Epidermal melanocyte (primary cell): ENCODE measurements at regions not wholly inside any gene's neighbourhood (a gene's known extent, or its start where the extent isn't known, plus 50 kb on each side); places are given as distances from the start of the nearest gene placed in this dataset.
A peak's percentile ranks its signal among the peaks of the same experiment; 100 is the strongest.

Source experiments
- DNase-seq: peaks from one replicate; pipeline ENCODE4 v3.0.0; 2011; ENCODE audit warnings: low spot score; ENCODE audit not compliant: insufficient read length

DNA sequence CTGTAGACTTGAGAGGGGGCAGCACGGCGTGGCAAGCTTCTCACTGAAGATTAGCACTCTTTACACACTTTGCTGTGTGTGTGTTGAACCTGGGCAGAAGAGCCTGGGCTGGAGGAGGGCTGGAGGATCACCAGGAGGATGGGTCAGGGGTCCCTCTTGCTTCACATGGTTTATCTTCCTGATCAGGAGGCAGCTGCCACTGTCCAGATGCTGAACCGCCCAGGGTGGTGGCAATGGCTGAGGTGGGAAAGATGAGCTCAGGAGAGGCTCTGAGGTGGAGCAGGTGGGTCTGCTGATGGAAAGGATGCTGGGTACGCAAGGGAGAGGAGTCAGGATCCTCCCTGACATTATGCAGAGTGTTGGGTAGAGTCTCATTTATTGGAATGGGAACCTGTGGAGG, 191.5 kb downstream of the RAMP3 start:
- DNase-seq = no peak

DNA sequence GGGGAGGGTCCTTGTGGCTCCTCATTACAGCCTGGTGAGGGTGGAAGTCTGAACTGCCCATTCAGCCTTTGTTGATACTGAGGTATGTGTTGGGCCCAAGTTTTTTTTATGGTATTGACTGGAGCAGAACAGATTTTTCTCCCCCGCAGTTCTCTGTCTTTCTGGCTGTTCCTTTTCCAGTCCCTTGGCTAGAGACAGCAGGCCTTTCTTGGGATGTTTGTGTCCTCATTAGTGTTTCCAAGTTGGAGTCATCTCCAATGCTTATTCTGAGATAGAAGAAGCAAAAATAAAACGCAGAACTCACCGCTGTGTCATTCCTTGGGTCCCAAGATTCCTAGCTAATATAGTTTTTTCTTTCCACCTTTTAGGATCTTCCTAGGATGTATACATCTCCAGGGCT, 193.3 kb downstream of the RAMP3 start:
- no peak for DNase-seq

DNA sequence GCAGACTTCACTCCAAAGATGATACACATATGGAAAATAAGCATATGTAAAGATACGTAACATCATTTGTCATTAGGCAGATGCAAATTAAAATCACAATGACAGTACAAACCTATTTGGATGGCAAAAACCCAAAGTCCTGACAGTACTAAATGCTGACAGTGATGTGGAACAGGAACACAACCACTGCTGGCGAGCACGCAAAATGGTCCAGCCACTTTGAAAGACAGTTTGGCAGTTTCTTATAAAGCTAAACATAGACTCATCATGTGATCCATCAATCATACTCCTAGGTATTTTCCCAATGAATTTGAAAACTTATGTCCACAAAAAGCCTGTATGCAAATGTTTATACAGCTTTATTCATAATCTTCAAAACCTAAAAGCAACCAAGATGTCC, 200.7 kb downstream of the RAMP3 start:
- DNase-seq = no peak

DNA sequence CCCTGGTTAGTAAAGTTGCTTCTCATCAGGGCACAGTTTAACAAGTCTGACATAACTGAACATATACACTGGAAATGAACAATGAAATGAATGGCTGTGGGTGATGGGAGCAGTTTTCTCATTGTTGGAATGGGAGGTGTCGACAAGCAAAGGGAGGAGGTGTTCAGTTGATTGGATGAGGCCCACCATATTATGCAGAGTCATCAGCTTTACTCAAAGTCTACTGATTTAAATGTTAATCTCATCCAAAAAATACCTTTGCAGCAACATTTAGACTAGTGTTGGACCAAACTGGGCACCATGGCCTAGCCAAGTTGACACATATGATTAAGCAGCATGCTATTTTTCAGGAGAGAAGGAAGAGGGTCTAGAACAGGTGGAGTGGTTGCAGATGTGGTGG, 201.7 kb downstream of the RAMP3 start:
- DNase-seq = no peak

DNA sequence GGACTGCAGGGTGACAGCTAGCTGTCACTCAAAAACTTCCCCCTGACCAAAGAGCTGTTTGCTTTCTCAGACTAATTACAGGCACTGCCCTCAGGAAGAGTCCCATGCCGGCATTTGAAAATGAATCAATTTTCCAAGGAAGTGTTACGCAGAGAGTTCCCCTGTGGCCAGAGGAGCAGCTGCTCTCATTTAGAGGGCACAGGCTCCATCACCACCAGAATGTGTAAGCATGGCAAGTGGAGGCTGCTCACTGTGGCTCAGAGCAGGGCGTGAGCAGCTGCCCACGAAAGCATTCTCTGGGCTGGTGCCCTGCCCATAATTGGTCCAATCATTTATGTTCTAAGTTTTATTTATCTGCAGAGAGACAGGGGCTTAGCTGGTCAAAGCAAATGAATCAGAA, 202.2 kb downstream of the RAMP3 start:
- DNase-seq = no peak

DNA sequence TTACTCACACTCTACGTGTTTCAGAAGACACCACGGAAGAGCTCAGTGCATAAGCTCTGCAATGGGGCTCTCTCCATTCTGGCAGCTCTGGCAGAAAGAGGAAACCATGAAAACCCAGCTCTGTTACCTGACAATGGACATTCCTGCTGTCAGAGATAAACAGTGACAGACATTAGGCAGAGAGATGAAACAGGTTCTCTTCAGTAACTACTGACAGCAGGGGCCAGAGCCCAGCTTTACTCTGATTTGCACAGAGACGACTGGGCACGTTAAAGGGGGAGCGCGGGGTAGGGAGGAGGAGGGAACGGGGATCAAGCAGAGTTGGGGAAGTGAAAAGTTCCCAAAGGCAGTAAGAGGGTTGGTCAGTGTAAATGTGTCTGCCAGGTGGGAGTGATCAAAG, 206.1 kb downstream of the RAMP3 start:
- no peak for DNase-seq

DNA sequence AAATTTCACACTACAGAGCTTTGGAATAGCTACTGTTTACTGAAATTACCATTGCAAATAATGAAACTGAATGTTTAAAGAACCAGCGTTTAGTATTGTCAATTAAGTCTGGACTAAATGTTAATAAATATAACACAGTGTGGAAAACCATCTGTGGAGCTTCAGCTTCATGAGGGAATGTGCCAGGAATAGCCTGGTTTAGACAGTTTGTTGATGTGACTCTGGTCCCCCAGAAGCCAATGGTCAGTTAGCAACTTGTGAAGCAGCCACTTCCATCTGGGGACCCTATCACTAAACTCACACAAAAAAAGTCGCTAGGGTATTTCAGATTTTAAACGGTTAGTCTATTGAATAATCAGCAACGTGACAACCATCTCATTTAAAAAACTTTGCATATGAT, 207.8 kb downstream of the RAMP3 start:
- DNase-seq = no peak

DNA sequence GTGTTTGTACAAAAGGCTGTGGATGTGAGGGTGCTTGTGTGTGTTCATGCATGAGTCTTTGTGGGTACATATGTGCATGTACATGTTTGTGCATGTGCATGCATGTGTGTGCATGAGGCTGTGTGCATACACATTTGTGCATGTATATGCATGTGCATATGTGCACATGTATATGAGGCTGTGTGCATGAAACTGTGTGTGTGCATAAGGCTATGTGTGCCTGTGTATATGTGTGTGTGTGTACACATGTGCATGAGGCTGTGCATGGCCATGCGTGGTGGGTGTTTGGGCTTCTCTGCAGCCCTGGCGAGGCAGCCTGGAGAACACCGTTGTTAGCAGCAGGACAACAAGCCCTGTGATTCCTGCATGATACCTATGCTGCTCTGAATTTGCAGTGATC, 207.7 kb upstream of the ADCY1 start:
- no peak for DNase-seq

DNA sequence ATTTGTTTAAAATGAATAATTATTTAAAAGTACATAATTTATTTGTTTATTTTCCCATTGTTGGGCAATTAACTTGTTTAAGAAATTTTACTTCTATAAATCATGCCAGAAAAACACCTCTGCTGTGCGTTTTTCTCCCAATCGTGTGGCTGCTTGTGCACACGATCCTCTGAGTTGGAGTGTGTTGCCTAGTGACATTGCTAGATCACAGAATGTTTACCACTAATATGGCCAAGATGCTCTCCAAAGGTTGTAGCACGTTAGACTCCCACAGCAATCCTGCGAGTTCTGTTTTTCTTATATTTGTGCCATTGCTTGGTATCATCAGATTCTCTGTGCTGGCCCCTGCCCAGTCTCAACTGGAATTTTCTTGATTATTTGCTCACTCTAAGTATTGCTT, 207.1 kb upstream of the ADCY1 start:
- DNase-seq = no peak

DNA sequence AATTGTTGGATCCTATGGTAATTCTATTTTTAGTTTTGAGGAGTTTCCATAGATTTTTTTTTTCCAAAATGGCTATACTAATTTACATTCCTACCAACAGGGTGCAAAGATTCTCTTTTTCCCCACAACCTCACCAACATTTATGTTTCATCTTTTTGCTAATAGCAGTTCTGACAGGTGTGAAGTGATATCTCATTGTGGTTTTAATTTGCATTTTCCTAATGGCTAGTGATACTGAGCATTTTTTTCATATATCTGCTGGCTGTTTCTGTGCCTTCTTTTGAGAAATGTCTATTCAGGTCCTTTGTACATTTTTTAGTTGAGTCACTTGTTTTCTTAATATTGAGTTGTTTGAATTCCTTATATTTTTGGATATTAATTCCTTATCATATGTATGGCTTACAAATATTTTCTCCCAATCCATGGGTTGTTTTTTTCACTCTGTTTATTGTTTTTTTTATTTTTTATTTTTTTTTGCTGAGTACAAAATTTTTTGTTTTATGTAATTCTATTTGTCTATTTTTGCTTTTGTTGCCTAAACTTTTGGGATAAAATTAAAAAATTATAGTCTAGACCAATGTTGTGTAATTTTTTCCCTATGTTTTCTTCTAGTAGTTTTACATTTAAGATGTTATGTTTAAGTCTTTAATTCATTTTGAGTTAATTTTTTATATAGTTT, 205.9 kb upstream of the ADCY1 start:
- no peak for DNase-seq

DNA sequence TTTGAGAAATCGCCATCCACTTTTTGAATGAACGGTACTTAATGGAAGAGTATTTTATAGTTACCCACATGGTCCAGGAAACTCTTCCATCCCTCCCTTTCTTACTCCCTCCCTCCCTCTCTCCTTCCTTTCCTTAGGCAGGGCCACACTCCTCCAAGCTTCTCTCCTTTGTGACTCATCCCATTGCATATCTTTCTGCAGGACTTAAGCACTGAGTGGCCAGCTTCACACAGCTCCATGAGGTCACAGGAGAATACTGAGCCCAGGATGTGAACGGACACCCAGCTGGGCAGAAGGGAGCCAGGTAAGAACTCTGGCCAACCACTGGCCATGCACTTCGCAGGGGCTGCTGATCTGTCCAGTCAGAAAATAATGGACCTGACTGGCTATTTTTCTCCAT, 189.7 kb upstream of the ADCY1 start:
- no peak for DNase-seq

DNA sequence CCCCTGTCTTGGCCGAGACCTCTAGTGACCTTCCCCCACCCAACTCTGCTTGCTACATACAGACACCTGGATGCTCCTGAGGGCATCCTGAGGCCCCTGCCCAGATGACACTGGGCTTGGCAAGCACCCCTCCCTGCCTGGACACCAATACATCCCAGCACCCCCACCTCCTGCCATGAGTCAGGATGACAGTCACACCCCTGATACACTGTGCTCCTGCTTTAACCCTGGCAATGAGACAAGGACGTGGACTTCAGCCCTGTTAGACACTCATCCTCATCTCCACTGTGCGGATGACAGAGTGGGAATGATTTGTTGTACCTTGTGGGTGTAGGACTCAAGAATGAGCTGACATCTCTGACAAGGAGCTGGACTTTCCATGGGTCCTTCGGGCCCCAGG, 186.3 kb upstream of the ADCY1 start:
- no peak for DNase-seq

DNA sequence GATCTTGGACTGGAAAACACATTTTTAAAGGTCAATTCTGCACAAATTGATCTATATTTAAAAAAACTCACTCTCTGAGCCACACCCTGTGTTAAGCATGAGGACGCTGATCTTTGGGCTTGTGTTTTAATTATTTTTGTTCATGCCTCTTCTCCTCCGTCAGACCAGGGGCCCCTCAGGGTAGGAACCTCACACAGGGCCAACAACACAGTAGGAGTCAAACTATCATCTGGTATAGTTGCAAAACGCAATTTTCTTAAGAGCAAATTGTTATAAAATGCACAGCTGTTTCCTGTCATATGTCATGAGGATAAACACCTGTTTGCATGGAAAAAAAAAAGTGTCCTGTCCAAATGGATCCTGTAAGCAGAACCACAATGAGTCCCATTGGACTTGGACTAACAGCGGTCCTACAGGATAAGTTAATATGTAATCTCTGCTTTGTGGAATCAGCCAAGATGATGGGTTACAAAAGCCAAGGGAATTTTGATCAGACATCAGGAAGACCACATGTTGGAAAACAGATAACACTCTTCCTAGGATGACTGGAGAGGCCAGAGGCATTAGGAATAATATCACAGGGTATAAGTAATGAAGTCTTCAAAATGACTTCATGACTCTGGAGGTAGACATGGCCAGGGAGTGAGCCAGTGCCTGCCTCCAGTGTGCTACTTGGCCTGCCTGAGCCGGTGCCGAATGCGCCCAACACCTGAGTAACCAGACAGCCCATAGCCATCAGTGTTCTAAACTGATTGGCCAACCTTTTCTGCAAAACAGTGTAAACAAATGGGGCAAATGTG, 184.9 kb upstream of the ADCY1 start:
- no peak for DNase-seq

DNA sequence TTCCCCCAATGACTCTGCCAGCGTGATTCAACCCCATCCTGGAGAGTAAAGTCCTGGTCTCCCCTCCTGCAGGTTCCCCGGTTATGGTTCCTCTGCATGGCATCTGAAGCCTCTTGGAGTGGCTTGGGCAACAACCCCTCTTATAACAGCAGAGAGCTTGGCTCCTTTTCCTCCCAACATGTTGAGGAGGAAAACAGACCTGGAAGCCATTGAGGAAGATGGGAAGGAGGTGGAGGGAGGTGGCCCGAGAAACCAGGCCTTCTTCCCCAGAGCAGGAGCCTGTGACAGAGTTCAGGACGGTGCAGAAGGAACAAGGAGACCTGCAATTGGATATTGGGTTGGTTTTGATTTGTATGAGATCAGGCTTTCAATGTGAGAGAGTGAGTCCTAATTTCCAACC, 184.0 kb upstream of the ADCY1 start:
- no peak for DNase-seq

DNA sequence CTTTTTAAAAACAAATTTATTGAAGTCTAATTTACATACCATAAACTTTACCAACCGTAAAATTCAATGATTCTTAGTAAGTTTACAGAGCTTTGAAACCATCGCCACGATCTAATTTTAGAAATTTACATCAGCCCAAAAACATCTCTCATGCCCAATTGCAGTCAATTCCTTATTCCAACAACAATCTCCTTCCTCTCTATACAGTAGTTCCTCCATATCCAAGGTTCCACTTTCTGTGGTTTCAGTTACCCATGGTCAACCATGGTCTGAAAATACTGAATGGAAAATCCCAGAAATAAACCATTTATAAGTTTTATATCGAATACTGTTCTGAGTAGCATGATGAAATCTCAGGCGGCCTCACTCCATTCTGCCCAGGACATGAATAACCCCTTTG, 183.4 kb upstream of the ADCY1 start:
- DNase-seq = no peak

DNA sequence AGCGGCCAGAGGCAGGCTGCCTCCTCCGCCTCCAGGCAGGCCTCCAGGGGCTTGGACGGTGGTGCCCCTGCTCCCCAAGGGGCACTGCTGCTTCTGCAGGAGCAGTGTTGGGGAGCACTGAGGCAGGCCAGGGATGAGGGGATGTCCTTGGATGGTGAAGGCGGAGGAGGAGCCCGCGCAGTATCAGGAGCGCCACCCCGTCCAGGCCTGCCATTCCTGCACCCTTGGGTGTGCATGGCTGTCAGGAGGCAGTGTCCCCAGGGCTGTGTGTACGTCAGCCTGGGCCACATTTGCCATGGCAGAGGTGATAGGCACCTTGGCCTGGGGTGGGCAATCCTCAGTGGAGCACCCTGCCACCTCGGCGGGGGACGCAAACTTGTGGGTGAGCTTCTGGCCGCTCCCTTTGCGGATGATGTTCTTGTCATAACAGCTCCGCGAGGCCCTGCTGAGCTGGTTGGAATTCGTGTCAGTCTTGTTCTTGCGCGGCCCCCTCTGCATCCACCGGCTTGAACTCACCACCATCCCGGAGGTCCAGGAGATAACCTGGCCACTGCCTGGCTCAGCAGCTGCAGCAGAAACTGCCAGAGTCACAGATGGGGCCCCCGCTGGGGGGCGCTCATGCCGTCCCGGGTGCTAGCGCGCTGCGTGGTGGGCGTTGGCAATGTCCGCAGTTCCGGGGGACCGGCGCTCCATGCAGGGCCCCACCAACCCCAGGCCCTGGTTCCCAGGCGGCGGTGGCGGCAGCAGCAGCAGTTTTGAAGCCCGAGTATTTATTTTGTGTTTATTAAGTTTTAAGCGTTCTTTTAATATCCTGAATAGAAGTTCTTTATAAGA, 182.3 kb upstream of the ADCY1 start:
- no peak for DNase-seq

DNA sequence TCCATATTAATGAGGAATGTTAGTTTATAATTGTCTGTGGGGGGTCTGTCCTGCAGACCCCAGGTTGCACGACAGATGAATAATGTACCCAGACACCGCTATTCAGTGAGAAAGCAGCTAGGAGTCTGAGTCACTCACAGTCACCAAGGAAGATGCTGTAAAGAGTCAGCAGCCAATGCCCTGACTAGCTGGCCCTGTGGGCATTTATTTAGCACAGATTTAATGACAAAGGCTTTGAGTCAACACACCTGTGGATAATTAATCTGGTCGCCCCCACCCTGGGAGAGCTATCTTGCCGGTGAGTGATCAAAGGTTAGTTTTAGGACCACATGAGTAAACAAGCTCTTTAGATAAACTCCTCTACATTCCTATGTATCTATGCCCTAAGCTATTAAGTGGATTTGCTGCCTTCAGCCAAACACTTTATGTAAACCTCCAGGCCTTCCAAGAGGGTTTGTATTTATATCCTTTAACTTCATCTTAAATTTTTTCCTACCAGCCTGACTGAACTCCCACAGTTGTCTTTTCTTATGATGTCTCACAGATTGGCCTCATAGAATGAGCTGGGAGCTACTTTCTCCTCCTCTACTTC, 180.0 kb upstream of the ADCY1 start:
- no peak for DNase-seq

DNA sequence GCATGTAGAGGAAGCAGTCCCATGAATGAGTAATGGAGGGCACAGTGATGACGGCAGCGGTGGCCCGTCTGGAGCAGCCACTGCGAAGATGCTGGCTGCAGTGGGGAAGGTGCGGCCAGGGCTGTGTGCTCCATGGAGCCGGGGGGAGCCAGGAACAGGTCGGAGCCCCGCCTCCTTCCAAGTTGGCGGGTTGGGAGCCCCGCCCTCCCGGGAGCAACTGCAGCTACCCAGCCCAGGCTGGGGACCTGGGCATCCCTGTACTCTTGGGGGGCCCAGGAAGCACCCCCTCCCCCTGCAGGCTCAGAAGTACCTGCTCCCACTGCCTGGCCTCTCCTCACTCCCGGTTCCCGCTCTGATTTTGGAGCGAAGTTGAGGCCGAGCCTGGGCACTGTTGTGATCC, 175.1 kb upstream of the ADCY1 start:
- DNase-seq = no peak

DNA sequence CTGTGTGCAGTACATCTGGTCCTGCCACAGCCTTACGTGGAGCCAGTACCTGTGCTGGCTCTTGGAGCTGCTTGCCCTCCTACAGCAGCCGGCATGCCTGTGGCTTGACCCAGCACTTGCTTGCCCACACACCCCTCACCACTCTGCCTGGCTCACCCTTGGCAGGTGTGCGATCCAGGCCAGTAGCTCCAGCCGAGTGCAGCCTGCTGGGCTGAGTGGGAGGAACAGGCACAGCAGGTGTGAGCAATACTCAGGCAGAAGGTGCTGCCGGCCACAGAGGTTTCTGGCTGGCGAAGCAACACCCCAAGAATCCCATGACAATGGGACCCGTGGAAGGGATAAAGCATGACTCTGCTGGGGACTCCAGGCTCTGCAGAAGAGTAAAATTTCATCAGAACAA, 173.5 kb upstream of the ADCY1 start:
- DNase-seq = no peak

DNA sequence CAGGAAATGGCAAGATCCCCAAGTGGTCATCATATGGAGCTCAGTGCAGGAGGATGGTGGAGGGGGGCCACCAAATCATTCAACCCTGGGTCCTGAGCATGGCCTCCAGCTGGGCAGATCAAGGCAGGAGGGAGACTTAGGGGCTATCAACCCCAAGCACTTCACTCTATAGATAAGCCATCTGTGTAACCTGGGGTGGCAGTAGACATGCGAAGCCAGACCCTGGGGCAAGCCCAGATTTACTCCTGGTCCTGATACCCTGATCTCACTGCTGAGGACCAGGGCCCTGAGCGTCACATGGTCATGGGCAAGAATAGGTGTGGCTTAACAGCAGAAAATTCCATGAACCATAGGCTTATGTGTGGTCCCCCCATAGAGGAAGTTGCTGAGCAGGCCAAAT, 173.0 kb upstream of the ADCY1 start:
- no peak for DNase-seq

DNA sequence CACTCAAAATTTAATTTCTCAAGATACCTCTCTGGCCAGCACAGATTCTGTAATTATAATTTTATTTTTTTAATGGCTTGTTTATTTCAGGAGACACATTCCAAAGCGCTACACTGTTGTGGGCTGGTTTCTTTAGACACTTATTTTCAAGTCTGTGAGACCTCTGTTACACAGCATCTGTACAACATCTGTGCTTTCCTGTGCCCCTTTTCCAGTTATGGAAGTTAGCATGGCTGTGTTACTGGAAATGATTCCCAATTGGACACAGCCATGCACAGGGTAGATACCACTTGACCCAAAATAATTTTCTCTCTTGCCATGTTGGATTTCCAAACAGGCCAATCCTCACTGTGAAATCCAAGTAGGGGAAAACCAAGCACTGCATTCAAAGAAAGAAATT, 172.3 kb upstream of the ADCY1 start:
- DNase-seq = peak; percentile 47
